CD4-positive, alpha-beta T cell treated with Interleukin-6 for 4 hours (primary cell): ENCODE measurements at regions not wholly inside any gene's neighbourhood (a gene's known extent, or its start where the extent isn't known, plus 50 kb on each side); places are given as distances from the start of the nearest gene placed in this dataset.

Experiments used
- DNase-seq: peaks from one replicate; pipeline ENCODE4 v3.0.0-alpha.2; 2020; ENCODE audit warnings: mixed read lengths

DNA sequence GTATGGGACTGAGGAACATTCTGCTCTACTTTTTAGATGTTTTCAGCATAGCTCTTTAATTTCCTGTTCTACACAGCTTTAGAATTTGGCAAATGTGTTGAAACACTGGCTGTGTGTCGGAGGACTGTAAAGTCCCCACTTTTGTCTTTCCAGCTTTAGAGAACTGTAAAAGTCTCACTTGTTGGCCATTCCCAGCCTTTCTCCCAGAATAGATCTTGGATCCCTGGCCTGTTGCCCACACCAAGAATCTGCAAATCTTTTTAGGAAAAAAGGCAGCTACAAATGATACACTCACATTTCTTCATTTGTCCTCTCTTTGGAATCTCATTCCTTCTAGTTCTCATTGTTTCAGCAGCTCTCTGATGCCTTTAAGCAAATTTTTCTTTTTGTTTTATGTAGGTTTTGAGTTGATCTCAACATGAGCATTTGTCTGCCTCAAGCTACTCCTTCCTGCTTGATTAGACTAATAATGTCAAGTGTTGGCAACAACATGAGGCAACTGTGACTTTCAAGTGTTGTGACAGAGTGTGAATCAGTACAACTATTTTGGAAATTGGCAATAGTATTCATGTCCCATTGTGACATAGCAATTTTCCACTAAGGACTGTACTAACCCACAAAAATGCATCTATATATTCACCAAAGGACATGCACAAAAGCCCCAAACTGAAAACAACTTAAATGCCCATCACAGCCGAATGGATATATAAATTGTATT, 610.8 kb downstream of the EPHA4 start:
- no peak for DNase-seq

DNA sequence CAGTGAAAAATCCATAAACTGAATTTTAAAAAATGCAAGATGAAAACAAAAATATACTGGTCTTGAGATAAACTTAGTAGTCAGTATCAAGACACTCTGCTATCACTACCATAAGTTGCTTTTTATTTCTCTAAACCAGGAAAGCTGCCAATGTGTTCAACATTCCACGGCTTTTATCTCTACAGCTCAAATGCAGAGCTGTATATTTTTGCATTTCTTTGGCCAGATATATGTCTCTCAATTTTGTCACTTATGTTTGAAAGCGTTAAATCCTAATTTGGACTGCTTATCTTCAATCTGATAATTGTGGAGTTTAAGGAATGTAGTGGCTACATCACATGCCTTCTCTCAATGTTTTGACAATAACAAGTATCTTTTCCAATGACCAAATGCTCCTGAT, 609.5 kb downstream of the EPHA4 start:
- DNase-seq = no peak

DNA sequence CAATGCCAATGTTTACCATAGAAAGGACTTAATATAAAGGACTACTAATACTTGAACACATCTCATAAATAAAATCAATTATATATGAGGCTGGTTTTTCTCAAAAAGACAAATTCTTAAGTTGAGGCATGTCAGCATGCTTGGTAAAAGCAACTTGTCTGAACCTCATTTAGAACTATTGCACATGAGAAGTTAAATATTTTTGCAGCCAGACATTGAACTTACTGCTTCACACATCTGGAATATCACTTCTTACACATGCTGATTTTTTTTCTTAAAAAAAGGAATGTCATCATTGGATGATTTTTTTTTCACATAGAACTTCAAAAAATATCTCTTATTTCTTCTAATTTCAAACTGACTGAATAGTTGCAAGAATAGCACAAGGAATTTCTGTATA, 609.0 kb downstream of the EPHA4 start:
- DNase-seq = no peak

DNA sequence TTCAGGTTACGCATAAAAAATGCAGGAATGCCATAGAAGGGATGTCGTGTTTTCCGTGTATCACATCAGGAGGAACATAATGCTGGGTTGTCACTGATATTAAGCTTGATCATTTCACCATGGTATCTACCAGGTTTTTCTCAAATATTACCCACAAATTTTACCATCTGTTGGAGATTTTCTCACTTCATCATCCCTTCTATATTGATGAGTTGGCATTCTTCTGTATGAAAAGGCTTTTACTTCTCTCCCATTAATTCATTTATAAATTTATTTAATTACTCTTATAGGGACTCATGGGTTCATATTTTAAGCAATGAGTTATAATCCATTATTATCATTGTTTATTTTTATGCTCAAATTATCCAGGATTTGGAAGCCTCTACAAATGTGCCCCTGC, 608.2 kb downstream of the EPHA4 start:
- DNase-seq = no peak

DNA sequence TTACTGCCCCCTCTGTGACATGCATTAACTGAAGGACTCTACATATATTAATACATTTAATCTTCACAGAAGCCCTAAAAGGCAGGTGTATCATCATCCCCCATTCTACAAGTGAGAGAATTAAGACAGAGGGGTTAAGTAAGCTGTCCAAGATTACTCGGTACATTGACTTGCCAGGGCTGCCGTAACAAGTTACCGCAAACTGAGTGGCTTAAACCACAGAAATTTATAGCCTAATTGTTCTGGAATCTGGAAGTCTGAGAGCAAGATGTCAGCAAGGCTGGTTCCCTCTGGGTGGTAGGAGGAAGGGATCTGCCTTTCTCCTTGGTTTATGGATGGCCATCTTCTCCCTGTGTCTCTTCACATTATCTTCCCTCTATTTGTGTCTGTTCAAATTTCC, 605.5 kb downstream of the EPHA4 start:
- DNase-seq = no peak

DNA sequence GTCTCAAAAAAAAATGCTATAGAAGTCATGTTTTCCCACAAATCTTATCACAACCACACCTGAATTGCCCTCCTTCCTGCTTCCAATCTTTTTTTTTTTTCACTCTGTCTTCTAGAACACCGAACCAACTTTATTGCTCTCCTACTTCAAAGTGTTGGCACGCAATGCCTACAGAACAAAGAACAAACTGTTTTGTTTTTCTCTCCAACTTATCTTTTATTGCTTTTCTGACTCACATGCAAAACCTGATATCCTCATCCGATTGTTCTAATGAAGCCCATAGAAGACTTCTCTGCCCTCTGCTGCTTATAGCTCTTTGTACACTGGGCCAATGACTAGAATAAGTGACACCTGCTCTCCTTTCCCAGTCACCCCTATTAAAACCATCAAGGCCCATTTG, 602.8 kb downstream of the EPHA4 start:
- DNase-seq = no peak

DNA sequence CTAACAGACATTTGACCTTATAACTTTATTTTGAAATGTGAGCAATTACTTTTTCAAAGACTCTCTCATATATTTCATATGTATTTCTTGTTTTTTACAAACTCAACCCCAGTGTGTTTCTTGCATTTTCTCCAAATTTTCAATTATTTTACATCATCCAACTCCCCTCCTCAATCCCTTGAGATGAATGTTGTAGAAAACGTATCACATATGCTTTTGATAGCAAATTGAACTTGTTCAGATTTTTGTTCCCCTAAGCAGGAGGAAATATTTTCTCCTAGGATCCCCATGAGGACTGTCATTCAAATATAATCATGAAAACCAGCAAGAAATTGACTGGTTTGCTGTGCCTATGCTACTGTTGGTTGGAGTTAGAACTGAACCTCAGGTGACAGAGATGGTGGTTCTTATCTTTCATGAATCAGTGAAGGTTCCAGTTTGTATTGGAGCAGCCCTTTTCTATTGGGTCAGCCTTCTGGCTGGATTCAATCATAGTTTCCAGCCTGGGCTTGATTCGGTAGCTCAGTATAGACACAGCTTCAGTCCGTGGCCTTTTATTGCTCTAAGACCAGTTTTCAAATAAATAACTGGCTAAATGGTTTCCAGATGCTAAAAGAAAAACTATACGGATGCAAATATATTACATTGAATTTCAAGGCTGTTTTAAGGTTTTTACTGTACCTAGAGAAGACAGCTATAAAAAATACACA, 591.0 kb downstream of the EPHA4 start:
- no peak for DNase-seq

DNA sequence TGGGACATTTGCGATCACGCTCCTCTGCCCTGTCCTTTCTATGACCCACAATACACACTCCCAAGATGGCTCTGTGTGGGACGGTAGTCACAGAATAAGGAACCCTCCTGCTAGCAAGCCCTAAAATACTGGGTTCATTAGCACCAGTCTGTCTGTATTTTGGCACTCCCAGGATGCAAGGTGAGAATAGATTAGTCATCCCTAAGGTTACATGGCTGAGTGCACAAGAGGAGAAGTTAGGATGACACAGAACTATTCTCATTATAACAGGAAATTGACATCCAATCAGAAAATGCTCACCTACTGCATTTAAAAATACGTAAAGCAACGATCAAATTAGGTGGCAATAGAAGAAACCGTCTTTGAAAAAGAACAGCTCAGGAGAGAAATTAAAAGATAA, 590.2 kb downstream of the EPHA4 start:
- DNase-seq = no peak

DNA sequence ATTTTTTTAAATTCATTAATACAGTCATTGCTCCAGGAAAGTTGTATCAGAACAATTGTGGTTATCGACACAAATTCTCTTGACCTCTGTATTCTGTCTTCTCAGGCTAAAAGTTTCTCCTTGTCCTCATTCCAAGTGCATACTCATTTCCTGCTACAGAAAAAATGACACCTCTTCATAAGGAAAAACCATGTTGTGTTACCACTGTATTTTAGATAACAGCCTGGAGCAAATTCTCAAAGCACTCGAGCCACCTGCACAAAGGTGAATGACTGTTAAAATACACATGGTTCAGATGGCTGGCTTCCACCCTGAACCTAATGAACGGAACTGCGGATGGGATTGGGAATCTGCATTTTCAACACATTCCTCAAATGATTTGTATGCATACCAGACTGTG, 586.5 kb downstream of the EPHA4 start:
- no peak for DNase-seq

DNA sequence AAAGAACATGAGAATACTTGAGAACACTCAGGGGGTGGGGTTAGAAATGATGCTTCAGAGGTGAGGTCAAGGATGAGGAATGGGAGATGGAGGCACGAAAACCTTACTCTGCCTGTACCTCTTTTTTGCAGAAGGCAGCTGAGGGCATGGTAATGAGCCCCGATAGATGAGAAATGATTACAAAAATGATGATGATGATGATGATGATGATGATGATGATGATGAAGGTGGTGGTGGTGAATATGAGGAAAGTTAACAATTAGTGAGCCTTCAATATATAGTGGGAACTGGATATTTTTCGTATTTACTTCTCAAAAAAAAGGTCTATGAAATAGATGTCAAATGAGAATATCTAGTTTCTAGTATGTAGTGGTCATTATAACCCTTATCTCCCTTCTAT, 584.3 kb downstream of the EPHA4 start:
- no peak for DNase-seq

DNA sequence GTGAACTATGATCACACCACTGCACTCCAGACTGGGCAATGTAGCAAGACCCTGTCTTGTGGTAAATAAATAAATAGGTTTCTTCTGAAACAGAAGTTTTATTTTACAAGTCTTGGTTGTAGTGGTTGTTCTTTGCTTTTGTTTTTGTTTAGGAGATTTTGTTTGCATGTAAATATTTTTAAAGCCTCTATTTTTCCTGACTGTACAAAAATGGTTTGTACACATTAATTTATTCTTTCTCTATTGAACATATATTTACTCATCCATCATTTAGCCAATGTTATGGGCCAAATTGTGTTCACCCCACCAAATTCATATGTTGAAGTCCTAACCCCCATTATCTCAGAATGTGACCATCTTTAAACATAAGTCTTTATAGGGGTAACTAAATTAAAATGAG, 580.1 kb downstream of the EPHA4 start:
- DNase-seq = no peak

DNA sequence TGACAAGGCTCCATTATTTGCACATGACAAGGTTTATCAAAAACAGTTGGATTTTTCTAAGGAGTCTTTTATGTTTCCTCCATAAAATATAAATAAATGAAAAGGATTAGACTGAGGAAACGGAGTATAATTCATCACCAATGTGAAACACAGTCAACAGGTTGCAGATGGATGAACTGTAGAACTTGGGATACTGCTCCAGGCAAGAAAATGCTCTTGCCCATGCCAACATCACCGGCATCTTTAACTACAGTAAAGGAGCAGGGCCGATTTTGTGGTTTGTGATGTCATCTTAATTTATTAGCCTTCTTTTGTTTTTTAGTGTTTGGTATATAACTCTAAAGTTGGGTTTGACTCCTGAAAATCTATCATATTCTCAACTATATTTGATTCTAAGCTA, 577.3 kb downstream of the EPHA4 start:
- no peak for DNase-seq

DNA sequence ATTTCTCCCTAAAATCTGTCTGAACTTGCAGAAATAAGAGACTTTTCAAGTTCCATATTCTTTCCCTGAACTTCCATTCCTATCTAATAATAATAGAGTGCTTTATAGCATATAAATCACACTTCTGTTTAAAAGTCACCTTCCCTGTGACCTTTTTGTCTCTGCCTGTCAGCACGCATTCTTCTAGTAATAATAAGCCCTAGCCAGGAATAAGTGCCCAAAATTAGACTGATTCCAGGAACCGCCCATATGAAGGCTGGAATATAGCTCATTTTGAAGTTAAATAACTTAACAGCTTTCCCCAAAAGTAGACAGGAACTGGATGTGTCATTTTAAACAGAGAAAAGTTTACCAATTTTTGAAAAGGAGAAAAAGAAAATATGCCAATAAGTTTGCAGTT, 576.5 kb downstream of the EPHA4 start:
- no peak for DNase-seq

DNA sequence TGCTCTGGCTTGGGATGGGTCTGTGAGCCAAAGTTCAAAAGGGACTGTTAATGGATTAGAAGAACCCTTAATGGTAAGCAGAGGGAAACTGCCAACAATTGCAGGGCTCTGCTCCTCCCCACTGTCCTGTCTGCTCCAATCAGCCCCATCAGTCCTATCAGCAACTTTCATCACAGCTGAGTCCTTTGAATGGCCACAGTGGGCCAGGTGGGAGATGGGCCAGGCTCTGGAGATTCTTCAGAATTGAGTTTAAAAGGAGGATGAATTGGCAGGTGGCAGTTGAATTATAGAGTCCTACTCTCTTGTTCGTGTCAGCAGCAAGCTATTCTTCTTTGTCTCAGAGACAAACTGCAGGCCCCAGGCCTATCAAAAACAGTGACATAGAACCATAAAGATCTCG, 573.9 kb downstream of the EPHA4 start:
- no peak for DNase-seq

DNA sequence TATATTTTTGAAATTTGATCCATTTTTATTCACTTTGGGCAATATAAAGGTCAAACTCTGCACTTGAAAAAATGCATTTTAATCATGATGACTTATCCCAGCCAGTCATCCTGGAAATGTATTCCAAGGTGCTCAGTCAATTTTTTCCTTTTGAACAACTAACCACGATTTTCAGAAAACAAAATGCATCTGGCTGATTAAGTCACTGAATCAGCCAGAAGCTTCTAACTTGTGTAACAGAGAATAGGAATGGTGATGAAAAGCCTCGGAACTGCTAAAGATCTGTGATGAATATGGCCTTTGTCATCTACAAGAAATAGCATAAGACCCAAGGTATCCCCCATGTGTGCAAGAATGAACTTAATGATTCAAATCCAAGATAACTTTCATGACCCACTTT, 572.7 kb downstream of the EPHA4 start:
- no peak for DNase-seq

DNA sequence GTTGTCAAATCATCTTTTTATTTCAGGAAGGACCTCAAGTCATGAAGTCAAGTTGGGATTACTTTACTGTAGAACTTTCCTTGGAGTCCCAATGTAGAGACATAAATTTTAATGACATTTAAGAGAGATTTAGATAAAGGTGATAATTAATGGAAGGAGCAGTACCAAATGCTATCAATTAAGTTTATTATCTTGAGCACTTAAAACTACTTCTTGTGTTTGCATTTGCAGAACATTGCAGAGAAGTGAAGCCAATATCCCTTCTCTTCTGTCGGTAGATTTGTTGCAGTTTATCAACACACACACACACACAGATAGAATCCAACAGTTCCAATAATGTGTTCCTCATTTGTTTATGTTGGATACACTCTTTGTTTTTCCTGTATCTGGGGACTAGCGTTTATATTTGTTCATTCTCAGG, 570.7 kb downstream of the EPHA4 start:
- DNase-seq = no peak

DNA sequence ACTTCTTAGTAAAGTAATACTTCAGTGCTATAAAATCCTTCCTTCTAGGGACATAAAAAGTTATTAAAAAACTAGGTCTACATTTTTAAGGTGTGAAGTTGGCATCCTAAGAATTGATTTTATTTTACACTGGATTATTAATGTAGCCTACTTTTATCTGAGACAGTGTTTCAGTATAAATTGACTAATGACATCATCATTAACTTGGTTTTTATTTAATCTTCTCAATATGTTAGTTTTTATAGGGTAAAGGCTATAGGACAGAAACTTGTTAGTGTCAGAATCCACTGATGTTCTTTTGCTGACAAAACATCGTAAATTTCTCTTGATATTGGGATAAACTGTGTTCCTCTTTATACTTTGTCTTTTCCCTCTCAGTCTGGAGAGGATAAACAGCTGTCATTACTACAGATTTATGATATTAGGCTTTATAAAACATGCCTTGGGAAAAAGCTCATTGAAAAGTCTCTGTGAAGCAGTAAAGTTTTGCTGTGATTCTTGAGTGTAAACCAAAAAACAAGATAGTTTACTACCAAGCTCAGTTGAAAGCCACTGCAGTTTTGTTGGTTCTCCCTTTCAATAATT, 569.9 kb downstream of the EPHA4 start:
- DNase-seq = no peak

DNA sequence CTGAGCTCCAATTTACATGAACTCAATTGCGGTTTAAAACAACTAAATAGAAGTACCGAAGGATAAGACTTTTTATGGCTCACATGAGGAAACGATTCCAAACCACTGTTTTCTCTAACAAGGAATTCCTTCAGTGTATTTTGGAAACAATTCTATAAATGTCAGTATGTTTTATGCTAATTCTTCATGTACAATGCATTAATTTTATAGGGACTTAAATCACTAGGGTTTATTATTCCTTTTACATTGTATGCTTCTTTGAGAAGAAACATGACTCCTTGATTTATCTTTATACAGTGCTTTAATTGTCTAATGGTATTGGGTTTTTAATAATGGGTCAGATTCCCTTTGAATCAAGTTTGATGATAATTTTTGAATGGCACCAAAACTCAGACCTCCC, 566.8 kb downstream of the EPHA4 start:
- DNase-seq = no peak

DNA sequence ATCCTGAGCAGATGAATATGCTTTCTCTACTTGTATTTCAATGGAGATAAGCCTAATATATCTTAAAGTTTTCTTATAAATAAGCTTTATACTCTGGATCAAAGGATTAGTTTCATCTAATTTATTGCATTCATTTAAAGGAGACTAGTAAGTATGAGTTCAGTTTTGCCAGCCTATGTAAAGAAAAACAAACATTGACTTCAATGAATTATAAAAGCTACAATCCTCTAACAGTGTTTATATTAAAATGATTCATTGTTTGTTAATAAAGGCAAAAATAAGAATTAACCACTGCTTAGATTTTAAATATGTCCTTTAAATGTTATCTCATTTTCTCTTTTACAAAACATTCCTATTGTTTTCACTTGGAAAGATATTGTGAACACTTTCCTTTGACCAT, 566.0 kb downstream of the EPHA4 start:
- no peak for DNase-seq

DNA sequence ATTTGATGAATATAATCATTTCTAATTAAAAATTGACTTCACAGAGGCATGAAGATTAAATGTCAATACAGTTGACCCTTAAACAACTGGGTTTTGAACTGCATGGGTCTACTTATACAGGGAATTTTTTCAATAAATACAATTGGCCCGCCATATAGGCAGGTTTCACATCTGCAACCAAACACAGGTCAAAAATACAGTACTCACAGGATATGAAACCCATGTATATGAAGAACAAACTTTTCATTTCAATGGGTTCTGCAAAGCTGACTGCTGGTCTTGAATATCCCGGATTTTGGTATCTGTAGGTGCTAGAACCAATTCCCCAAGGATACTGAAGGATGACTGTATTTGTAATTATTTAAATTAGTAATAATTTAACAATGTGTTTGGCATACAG, 555.6 kb downstream of the EPHA4 start:
- DNase-seq = no peak

DNA sequence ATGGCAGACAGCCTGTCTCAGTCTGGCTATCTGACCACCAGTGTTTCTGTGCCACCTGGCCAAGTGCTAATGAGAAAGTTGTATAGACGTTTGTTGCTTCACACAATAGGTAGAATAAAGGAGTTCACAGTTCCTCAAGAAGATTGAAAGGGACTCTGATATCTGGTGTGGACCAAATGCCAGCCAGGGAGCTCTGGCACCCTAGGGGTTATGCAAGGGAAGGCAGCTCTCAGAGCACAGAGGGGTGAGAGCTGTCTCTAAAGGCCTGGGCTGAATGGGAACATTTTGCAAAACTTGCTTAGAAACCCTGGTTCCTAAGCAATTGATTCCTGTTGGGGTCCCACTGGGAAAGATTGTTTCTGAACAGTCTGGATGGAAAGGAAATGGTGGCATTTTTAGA, 553.8 kb downstream of the EPHA4 start:
- DNase-seq = no peak

DNA sequence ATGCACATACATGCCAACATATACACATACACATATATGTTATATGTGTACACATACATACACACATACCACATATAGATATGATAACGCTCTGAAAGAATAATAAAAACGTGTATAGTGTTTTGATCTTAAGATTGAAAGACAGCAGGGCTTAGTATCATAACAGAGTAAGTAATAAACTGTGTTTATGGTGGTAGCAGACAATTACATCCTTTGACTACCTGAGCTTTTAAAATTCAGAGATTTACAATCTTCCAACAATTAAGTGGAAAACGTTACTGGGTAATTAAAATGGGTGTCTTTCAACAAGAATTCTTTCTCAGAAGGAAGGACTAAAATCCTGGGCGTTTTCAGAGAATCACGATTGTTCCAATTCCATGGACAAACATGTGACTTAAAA, 552.4 kb downstream of the EPHA4 start:
- no peak for DNase-seq

DNA sequence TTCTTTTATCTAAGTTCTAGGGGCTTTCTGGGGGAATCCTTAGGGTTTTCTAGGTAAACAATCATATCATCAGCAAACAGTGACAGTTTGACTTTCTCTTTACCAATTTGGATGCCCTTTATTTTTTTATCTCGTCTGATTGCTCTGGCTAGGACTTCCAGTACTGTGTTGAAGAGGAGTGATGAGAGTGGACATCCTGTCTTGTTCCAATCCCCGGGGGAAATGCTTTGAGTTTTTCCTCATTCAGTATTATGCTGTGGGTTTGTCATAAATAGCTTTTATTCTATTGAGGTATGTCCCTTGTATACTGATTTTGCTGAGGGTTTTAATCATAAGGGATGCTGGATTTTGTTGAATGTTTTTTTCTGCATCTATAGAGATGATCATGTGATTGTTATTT, 549.5 kb downstream of the EPHA4 start:
- DNase-seq = no peak

DNA sequence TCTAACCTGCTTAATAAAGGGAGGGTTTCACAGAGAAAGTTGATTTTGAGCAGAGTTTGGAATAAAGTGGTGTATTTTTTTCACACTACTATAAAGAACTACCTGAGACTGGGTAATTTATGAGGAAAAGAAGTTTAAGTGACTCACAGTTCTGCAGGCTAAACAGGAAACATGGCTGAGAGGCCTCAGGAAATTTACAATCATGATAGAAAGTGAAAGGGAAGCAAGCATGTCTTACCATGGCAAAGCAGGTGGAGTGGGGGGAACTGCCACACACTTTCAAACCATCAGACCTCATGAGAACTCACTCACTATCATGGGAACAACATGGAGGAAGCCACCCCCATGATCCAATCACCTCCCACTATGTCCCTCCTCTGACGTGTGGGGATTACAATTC, 546.7 kb downstream of the EPHA4 start:
- no peak for DNase-seq
